SU-DHL-6 (cell line): ENCODE measurements at regions not wholly inside any gene's neighbourhood (a gene's known extent, or its start where the extent isn't known, plus 50 kb on each side); places are given as distances from the start of the nearest gene placed in this dataset.

Experiments
- EZH2phosphoT487 ChIP-seq: fragments of 200-600 bp; sonication (generic), shearing (Covaris generic); conservative IDR thresholded peaks from 2 replicates; pipeline ENCODE4 v1.6.1; 2018; ENCODE audit warnings: mild to moderate bottlenecking, antibody characterized with exemption, low read length, moderate library complexity, mixed read lengths
- TF ChIP-seq, protein P1 (sequence below): fragments of 200-600 bp; sonication (generic); IDR thresholded peaks from one replicate; pipeline ENCODE4 v1.5.1; 2017; ENCODE audit warnings: antibody characterized with exemption, mild to moderate bottlenecking, low read length, moderate library complexity; ENCODE audit not compliant: insufficient read depth, poor library complexity, severe bottlenecking

DNA sequence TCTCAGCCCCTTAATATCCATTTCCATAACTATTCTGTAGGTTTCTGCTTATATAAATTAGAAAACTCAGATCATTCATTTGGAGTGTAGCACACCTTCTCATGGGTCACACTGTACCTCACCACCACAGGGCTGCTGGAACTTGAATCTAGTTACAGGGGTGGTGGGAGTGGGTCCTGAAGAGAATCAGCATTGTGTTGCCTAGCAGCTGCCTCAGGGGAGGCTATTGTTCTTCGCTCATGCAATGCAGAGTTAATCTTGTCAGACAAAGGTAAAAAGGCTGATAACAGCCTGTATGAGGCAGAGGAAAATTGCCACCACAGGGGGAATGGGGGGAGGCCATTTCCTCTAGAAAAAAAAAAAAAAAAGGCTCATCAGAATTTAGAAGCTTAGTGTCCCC is 496.0 kb upstream of the ADGRB3 start:
- TF ChIP-seq, protein P1, sequence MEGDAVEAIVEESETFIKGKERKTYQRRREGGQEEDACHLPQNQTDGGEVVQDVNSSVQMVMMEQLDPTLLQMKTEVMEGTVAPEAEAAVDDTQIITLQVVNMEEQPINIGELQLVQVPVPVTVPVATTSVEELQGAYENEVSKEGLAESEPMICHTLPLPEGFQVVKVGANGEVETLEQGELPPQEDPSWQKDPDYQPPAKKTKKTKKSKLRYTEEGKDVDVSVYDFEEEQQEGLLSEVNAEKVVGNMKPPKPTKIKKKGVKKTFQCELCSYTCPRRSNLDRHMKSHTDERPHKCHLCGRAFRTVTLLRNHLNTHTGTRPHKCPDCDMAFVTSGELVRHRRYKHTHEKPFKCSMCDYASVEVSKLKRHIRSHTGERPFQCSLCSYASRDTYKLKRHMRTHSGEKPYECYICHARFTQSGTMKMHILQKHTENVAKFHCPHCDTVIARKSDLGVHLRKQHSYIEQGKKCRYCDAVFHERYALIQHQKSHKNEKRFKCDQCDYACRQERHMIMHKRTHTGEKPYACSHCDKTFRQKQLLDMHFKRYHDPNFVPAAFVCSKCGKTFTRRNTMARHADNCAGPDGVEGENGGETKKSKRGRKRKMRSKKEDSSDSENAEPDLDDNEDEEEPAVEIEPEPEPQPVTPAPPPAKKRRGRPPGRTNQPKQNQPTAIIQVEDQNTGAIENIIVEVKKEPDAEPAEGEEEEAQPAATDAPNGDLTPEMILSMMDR, result no peak
- no peak for TF ChIP-seq EZH2phosphoT487
